NCI-H2227 treated with DMSO at 0.1 percent for 48 hours (cell line): ENCODE measurements at regions not wholly inside any gene's neighbourhood (a gene's known extent, or its start where the extent isn't known, plus 50 kb on each side); places are given as distances from the start of the nearest gene placed in this dataset.

Source experiments
- DNase-seq: peaks from one replicate; lab custom pipeline; 2025; lab: John Stamatoyannopoulos, UW

- DNase-seq, result no peak
These were observed 50.1 kb upstream of the ADRA2C start for GRCh38 chr4:3715855-3716630.

- no peak for DNase-seq
These were observed 50.9 kb upstream of the ADRA2C start for GRCh38 chr4:3715061-3715854.

- no peak for DNase-seq
These were observed 51.6 kb upstream of the ADRA2C start for GRCh38 chr4:3714642-3715001.

- no peak for DNase-seq
These were observed 52.2 kb upstream of the ADRA2C start for GRCh38 chr4:3713817-3714641.

- DNase-seq, result no peak
These were observed 52.8 kb upstream of the ADRA2C start for GRCh38 chr4:3713346-3713745.

- DNase-seq, result no peak
These were observed 53.2 kb upstream of the ADRA2C start for GRCh38 chr4:3712936-3713335.

- DNase-seq, result no peak
These were observed 53.9 kb upstream of the ADRA2C start for GRCh38 chr4:3712112-3712805.

GRCh38 chr4:3711183-3712111 lies 54.7 kb upstream of the ADRA2C start:
- no peak for DNase-seq

GRCh38 chr4:3710451-3711182 lies 55.6 kb upstream of the ADRA2C start:
- DNase-seq, result no peak

- DNase-seq, result no peak
These were observed 56.2 kb upstream of the ADRA2C start for GRCh38 chr4:3709846-3710441.

GRCh38 chr4:3709061-3709845 lies 56.9 kb upstream of the ADRA2C start:
- DNase-seq, result no peak

GRCh38 chr4:3708611-3709010 lies 57.6 kb upstream of the ADRA2C start:
- no peak for DNase-seq

GRCh38 chr4:3708103-3708510 lies 58.1 kb upstream of the ADRA2C start:
- no peak for DNase-seq

GRCh38 chr4:3707423-3708102 lies 58.6 kb upstream of the ADRA2C start:
- DNase-seq, result no peak

- no peak for DNase-seq
These were observed 59.4 kb upstream of the ADRA2C start for GRCh38 chr4:3706565-3707422.

- DNase-seq, result no peak
These were observed 60.1 kb upstream of the ADRA2C start for GRCh38 chr4:3706111-3706511.

GRCh38 chr4:3705236-3705987 lies 60.8 kb upstream of the ADRA2C start:
- DNase-seq, result no peak
